RWPE1 (cell line): ENCODE measurements at regions not wholly inside any gene's neighbourhood (a gene's known extent, or its start where the extent isn't known, plus 50 kb on each side); places are given as distances from the start of the nearest gene placed in this dataset.

Source experiments
- CTCF ChIA-PET: fragments of 350-600 bp; sonication (Branson Sonifier 250); formaldehyde crosslinking; extraction: SDS; loops from one replicate; lab custom pipeline; 2021; lab: Yijun Ruan, JAX
- POLR2A ChIA-PET: fragments of 400-600 bp; formaldehyde crosslinking; extraction: SDS; loops from one replicate; lab custom pipeline; 2020; ENCODE audit warnings: antibody characterized with exemption; ENCODE audit not compliant: low non-redundant PET; lab: Yijun Ruan, JAX
- DNase-seq: peaks from one replicate; pipeline ENCODE4 v3.0.0; 2012; ENCODE audit warnings: low spot score
- H3K27ac ChIP-seq: fragments of 450-650 bp; 2 replicates; pipeline ENCODE4 v1.5.1; 2017
- CTCF ChIP-seq: fragments of 450-650 bp; conservative IDR thresholded peaks from 2 replicates; pipeline ENCODE4 v1.5.1; 2017; ENCODE audit warnings: low read depth, mild to moderate bottlenecking

GRCh38 chr13:76647550-76647949 is 238.7 kb downstream of the KCTD12 start:
- POLR2A ChIA-PET, result no interaction called here
- CTCF ChIA-PET, result no interaction called here
- DNase-seq, result no peak
- H3K27ac ChIP-seq, result no peak overlapping the region
- no peak for TF ChIP-seq CTCF

- no peak for TF ChIP-seq CTCF
- DNase-seq, result no peak
- ChIA-PET POLR2A (no interaction called here), CTCF (no interaction called here)
- H3K27ac ChIP-seq, result no peak overlapping the region
These were observed 239.3 kb downstream of the KCTD12 start for GRCh38 chr13:76646946-76647345.

- CTCF ChIA-PET, result no interaction called here
- POLR2A ChIA-PET, result no interaction called here
- no peak for DNase-seq
- no peak for TF ChIP-seq CTCF
- no peak overlapping the region for H3K27ac ChIP-seq
These were observed 240.6 kb downstream of the KCTD12 start for GRCh38 chr13:76645632-76646031.

GRCh38 chr13:76644906-76645305 is 241.3 kb downstream of the KCTD12 start:
- TF ChIP-seq CTCF, result no peak
- DNase-seq, result no peak
- ChIA-PET CTCF (interaction anchor here (0.6 kb wide), 1 partner anchor 16 kb away, joined by 3 read pairs; no protein-coding TSS in a partner anchor), POLR2A (no interaction called here)
- H3K27ac ChIP-seq, result no peak overlapping the region

GRCh38 chr13:76643596-76643995 is 242.6 kb downstream of the KCTD12 start:
- POLR2A ChIA-PET, result no interaction called here
- TF ChIP-seq CTCF, result no peak
- no peak overlapping the region for H3K27ac ChIP-seq
- DNase-seq, result no peak
- CTCF ChIA-PET, result interaction anchor here (0.7 kb wide), 1 partner anchor 117 kb away, joined by 3 read pairs; no protein-coding TSS in a partner anchor

GRCh38 chr13:76641056-76641455 is 245.1 kb downstream of the KCTD12 start:
- H3K27ac ChIP-seq, result no peak overlapping the region
- no peak for DNase-seq
- no peak for TF ChIP-seq CTCF
- ChIA-PET CTCF (interaction anchor here (0.7 kb wide), 1 partner anchor 846 kb away, joined by 6 read pairs; no protein-coding TSS in a partner anchor), POLR2A (no interaction called here)
